Bronchial epithelial cell (primary cell): ENCODE measurements at regions not wholly inside any gene's neighbourhood (a gene's known extent, or its start where the extent isn't known, plus 50 kb on each side); places are given as distances from the start of the nearest gene placed in this dataset.
A peak's percentile ranks its signal among the peaks of the same experiment; 100 is the strongest.

Source experiments
- DNase-seq: peaks from one replicate; pipeline ENCODE4 v3.0.0-alpha.2; 2010; ENCODE audit warnings: low read depth
- FAIRE-seq: peaks from 2 replicates; lab custom pipeline; 2011; peaks lifted over from hg19 to GRCh38; lab: Jason Lieb, UNC
- H3K27me3 ChIP-seq: 2 replicates; pipeline ENCODE4 v1.5.1; 2011; ENCODE audit warnings: low read length; ENCODE audit not compliant: control insufficient read depth, insufficient read depth
- H3K36me3 ChIP-seq: 2 replicates; pipeline ENCODE4 v1.5.1; 2011; ENCODE audit warnings: low read length; ENCODE audit not compliant: control insufficient read depth, insufficient read depth
- H3K4me3 ChIP-seq: 2 replicates; pipeline ENCODE4 v1.5.1; 2011; ENCODE audit warnings: mild to moderate bottlenecking, low read depth, low read length, control low read depth
- TF ChIP-seq, protein P1 (sequence below): IDR thresholded peaks from 2 replicates; pipeline ENCODE4 v1.5.1; 2011; ENCODE audit warnings: mild to moderate bottlenecking, moderate library complexity, low read length, control low read depth, inconsistent platforms; ENCODE audit not compliant: insufficient read depth, severe bottlenecking

DNA sequence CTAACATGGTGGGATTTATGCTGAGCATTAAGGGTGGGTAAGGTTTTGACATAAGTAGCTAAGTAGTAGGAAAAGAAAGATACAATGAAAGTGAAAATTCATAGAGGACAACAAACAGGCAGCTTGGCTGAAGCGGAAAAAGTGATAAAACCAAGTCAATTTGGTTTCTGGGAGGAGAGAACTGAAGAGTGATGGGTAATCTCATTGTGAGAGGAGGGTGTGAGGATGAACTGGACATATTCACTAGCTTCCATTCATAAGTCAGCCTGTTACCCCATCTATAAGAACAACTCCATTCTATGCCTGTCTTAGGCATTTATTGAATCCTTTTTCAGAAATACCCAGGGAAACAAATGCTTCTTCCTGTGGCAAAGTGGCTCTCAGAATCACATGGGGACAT is 67.1 kb upstream of the BBX start:
- Histone ChIP-seq H3K27me3 (no peaks in the 10 kb centered on the region), H3K4me3 (no peak overlapping the region), H3K36me3 (no peaks in the 10 kb centered on the region)
- DNase-seq = no peak
- TF ChIP-seq, protein P1, sequence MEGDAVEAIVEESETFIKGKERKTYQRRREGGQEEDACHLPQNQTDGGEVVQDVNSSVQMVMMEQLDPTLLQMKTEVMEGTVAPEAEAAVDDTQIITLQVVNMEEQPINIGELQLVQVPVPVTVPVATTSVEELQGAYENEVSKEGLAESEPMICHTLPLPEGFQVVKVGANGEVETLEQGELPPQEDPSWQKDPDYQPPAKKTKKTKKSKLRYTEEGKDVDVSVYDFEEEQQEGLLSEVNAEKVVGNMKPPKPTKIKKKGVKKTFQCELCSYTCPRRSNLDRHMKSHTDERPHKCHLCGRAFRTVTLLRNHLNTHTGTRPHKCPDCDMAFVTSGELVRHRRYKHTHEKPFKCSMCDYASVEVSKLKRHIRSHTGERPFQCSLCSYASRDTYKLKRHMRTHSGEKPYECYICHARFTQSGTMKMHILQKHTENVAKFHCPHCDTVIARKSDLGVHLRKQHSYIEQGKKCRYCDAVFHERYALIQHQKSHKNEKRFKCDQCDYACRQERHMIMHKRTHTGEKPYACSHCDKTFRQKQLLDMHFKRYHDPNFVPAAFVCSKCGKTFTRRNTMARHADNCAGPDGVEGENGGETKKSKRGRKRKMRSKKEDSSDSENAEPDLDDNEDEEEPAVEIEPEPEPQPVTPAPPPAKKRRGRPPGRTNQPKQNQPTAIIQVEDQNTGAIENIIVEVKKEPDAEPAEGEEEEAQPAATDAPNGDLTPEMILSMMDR = no peak
- FAIRE-seq = no peak

DNA sequence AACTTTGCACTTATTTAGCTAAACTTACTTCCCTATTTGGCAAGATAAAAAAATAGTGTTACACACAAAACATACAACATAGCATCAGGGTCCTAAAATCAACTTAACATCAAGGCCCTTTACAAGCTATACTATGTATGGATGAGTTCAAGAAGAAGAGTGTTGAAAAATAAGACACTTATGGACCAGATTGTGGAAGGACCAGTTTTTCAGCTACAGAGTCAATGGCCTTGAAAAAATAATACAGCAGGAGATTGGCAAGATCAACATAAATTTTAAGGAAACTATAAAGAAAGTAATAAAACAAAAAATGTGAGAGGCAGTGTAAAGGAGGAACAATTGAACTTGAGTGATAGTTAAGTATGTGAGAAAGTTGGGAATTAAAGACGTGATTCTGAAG is 66.3 kb upstream of the BBX start:
- FAIRE-seq = no peak
- no peak overlapping the region for H3K4me3 ChIP-seq
- H3K27me3 ChIP-seq = no peaks in the 10 kb centered on the region
- no peaks in the 10 kb centered on the region for H3K36me3 ChIP-seq
- TF ChIP-seq, protein P1 = no peak
- DNase-seq = peak; percentile 13

DNA sequence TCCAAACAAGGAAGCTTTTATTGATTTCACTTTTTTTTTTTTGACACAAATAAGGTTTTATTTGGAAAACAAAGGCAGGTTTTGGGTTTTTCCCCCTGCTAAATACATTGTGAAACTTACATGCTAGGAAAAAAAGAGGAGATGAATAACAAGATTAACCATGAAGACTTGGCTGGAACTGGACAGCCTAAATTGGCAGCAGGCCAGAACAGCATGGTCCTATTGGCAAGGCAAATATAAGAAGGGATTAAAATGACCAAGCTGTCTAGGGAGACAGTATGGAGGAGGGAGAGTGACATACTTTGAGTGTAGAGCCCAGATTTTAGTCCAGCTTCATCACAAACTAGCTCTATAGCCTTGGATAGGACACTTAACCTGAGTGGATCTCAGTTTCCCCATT is 63.9 kb upstream of the BBX start:
- H3K36me3 ChIP-seq = no peaks in the 10 kb centered on the region
- DNase-seq (no peak), FAIRE-seq (no peak)
- no peaks in the 10 kb centered on the region for H3K27me3 ChIP-seq
- TF ChIP-seq, protein P1 = no peak
- no peak overlapping the region for H3K4me3 ChIP-seq

DNA sequence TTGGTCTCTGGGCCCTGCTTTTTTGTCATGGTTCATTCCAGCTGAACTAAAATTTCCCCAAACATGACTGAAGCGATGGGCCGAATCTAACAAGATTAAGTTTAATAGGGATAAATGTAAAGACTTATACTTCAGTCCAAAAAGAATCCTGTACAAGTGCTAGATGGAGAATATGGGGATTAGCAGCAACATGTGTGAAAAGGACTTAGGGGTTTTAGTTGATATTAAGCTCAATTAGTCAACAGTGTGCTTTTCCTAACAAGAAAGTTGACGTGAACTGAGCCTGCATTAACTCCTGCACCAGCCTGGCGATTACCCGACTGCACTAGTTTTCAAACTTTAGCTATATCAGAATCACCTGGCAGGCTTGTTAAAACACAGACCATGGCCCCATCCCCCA is 61.0 kb upstream of the BBX start:
- no peak for FAIRE-seq

DNA sequence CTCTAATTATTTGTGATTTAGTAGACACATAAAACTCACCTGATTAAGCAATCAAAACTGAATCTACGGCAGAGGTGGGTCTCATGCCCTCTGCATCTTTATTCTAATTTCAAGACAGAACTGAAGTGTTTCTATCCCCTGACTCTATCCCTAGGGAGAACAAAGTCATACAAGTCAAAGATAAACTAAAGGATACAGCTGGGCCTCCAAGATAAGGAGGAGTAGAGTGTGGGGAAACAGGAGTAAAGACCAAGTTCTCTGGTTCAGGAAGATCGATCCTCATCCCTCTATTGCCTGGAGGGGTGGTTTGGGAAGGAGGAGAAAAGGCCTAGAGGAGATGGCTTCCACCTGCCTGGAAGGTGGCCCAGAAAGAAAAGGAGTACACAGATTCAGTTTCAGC is 58.7 kb upstream of the BBX start:
- H3K4me3 ChIP-seq = no peak overlapping the region
- no peaks in the 10 kb centered on the region for H3K27me3 ChIP-seq
- DNase-seq (no peak), FAIRE-seq (no peak)
- H3K36me3 ChIP-seq = no peaks in the 10 kb centered on the region
- TF ChIP-seq, protein P1 = no peak

More for the DNA sequence above, 61.0 kb upstream of the BBX start:
- no peak overlapping the region for H3K4me3 ChIP-seq
- H3K36me3 ChIP-seq = no peaks in the 10 kb centered on the region
- DNase-seq = no peak
- TF ChIP-seq, protein P1 = no peak
- H3K27me3 ChIP-seq = no peaks in the 10 kb centered on the region

DNA sequence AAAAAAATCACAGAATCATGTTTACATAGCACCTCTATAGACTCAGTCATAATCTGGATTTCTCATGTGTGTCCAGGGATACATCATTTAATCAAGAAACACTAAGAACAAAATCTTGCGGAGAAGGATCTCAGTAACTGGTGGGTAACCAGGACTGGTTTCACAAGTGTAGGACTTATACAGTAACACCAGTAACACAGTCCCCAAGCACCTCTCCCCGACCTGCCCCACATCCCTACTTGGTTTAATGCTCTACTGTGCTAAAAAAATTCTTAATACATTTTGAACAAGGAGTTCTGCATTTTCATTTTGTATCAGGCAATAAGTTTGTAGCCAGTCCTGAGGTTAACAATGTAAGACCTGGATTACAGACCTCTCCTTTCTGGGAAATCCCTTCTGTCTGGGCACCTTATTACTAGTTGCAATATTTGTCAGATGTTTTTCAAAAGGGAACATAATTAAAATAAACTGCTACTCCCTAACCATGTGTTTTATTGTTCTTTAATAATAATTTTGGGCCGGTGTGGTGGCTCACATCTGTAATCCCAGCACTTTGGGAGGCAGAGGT is 57.6 kb upstream of the BBX start:
- Histone ChIP-seq H3K36me3 (no peaks in the 10 kb centered on the region), H3K4me3 (no peak overlapping the region), H3K27me3 (no peaks in the 10 kb centered on the region)
- DNase-seq = no peak
- no peak for FAIRE-seq
- TF ChIP-seq, protein P1 = no peak
